GM18861 (cell line): ENCODE measurements at regions not wholly inside any gene's neighbourhood (a gene's known extent, or its start where the extent isn't known, plus 50 kb on each side); places are given as distances from the start of the nearest gene placed in this dataset.

ENCODE experiments used
- ATAC-seq: cut with Tn5 transposase; IDR thresholded peaks from one replicate; pipeline ENCODE4 v1.9.1; 2021; ENCODE audit not compliant: unreplicated experiment

- ATAC-seq = no peak
Measured at GRCh38 chr12:28601570-28602058, 411.4 kb downstream of the CCDC91 start.

DNA sequence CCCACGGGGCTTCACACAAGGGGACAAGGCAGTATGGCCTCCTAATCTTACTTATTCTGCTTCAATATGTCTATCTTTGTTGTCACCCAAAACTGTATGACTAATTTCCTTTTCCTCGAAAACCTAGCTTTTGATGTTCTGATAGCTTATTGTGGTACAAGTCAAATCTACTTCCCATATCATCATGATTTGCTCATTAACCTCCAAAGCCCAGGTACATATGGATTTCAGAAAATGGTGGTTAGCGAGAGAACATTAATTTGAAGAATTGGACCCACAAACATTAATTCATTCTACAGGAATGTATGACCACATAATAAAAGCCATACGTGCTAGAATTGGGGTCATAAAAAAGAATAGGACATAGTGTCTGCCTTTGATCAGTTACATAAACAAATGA lies 412.5 kb downstream of the CCDC91 start:
- no peak for ATAC-seq

- no peak for ATAC-seq
Measured at GRCh38 chr12:28603239-28603638, 413.0 kb downstream of the CCDC91 start.

DNA sequence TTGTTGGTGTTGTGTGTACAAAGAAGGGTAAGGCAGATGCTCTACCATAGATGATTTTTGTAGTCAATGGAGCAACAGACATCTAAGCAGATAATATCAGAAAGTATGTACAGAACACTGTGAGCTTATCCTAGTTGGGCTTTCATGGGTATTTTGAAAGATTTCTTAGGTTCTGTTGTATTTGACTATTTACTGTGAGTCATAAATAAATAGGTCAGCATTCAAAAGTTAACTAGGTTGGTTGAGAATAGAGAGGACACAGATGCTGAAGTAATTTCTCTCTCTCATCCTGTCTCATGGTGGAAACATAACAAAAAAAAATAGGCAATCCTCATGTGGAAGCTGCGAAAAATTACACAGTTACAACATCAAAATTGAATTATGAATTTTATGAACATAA lies 413.5 kb downstream of the CCDC91 start:
- no peak for ATAC-seq

GRCh38 chr12:28604240-28604639 lies 414.0 kb downstream of the CCDC91 start:
- ATAC-seq = no peak

DNA sequence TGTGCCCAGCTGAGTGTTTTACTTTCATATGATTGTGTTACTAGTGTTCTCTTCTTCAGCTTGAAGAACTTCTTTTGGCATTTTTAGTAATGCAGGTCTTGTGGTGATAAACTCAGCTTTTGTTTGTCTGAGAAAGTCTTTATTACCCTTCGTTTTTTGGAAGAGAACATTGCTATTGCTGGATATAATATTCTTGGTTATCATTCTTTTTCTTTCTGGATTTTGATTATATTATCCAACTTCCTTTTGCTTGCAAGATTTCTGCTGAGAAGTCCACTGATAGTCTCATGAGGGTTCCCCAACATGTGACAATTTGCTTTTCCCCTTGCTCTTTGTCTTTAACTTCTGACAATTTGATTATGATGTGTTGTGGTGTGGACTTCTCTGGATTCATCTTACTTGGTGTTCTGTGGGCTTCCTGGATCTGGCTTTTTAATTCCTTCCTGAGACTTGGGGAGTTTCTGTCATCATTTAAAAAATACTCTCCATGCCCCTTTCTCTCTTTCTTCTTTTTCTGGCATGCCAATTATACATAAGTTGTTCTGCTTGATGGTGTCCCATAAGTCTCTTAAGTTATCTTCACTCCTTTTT lies 416.8 kb downstream of the CCDC91 start:
- no peak for ATAC-seq

DNA sequence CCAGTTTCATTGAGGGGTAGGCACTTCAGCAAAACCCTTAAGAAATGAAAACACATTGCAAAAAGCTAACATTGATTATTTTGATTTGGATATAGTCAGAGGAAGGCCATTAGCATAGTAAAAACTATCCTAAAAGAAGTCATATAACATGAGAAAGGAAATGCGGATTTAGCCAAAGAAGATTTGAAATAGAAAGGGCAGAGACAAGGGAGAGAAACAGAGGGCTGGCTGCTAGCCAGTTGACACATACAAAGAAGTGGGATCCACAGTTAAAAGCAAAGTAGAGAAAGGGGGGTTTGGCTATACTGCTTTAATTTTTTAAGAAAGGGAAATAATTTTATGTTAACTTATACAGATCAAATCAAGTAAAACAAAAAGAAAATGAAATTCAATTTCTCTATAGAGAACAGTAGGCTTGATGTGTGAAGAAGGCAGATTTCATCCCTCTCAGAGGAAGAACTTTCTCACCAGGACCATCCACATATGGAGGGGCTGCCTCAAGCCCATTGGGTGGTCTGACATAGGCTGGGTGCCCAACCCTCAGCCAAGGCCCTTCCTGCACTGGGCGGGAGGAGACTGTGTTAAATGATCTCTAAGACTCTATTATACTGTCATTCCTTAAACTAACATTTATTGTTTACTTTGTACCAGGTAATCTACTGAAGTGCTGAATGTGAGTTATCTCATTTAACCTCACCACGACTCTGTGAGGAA lies 420.3 kb downstream of the CCDC91 start:
- ATAC-seq = no peak

DNA sequence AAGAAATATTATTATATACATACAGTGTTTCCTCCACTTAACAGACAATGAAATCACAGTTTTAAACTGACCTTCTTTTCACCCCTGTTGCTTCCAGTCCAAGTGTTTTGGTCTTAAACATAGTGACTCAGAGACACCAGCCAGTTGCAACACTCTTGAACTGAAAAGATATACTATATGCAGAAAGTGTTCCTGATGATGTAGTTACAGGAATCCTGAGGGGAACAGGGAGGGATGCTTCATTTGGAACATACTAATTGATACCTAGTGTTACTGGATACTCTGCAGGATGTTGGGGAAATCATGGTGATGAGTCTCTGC lies 420.8 kb downstream of the CCDC91 start:
- ATAC-seq = no peak

GRCh38 chr12:28611449-28611848 lies 421.2 kb downstream of the CCDC91 start:
- ATAC-seq = no peak

- ATAC-seq = no peak
Measured at GRCh38 chr12:28618171-28618570, 427.9 kb downstream of the CCDC91 start.

DNA sequence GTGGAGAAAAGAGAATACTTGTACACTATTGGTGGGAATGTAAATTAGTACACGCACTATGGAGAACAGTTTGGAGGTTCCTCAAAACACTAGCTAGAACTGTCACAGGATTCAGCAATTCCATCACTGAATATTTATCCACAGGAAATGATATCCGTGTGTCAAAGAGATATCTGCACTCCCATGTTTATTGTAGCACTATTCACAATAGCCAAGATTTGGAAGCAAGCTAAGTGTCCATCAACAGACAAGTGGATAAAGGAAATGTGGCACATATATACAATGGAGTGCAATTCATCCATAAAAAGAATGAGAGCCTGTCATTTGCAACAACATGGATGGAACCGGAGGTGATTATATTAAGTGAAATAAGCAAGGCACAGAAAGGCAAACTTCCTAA lies 428.5 kb downstream of the CCDC91 start:
- ATAC-seq = no peak

GRCh38 chr12:28620281-28620680 lies 430.0 kb downstream of the CCDC91 start:
- no peak for ATAC-seq

DNA sequence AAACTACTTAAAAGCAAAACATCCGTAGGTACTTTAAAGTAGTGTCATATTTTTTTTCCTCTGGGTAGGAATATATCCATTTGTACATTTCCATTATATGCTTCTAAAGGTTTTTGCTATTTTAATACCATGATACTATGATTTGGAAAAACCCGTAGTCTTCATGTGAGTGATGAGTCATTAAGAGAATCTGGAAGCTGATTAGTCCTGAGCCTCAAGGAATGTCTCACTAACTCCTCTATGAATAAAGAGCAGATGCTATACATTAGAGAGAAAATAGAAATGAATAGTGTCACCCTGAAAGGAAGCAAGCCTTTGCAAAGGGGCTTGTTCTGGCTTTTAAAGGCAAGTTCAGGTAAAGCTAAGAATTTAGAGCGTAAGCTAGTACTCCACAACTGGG lies 432.1 kb downstream of the CCDC91 start:
- no peak for ATAC-seq

- ATAC-seq = no peak
Measured at GRCh38 chr12:28626504-28626903, 436.2 kb downstream of the CCDC91 start.

- ATAC-seq = no peak
Measured at GRCh38 chr12:28629691-28630090, 439.4 kb downstream of the CCDC91 start.

- no peak for ATAC-seq
Measured at GRCh38 chr12:28631831-28632230, 441.6 kb downstream of the CCDC91 start.

- no peak for ATAC-seq
Measured at GRCh38 chr12:28640519-28640918, 450.3 kb downstream of the CCDC91 start.

- ATAC-seq = no peak
Measured at GRCh38 chr12:28645436-28645835, 455.2 kb downstream of the CCDC91 start.

GRCh38 chr12:28645891-28646290 lies 455.6 kb downstream of the CCDC91 start:
- ATAC-seq = no peak

DNA sequence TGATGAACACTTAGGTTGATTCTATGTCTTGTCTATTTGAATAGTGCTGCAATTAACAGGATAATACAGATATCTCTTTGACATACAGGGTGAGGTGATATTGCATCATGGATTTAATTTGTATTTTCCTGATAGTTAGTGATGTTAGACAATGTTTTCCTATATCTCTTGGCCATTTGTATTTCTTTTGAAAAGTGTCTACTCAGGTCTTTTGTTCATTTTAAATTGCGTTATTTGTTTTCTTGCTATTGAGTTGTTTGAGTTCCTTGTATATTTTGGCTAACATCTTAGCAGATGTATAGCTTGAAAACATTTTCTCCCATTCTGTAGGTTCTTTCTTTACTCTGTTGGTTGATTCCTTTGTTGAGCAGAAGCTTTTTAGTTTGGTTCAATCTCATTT lies 460.6 kb downstream of the CCDC91 start:
- no peak for ATAC-seq

DNA sequence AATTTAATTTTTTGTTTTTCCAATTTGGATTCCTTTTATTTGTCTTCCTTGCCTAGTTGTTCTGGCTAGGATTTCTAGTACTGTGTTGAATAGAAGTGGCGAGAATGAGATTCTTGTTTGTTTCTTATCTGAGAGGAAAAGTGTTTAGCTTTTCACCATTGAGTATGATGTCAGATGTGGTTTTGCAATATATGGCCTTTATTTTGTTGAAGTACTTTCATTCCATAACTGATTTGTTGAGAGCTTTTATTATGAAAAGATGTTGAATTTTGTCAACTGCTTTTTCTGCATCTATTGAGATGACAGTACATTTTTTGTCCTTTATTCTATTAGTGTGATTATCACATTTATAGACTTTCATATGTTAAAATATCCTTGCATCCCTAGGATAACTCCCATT lies 462.0 kb downstream of the CCDC91 start:
- ATAC-seq = no peak

DNA sequence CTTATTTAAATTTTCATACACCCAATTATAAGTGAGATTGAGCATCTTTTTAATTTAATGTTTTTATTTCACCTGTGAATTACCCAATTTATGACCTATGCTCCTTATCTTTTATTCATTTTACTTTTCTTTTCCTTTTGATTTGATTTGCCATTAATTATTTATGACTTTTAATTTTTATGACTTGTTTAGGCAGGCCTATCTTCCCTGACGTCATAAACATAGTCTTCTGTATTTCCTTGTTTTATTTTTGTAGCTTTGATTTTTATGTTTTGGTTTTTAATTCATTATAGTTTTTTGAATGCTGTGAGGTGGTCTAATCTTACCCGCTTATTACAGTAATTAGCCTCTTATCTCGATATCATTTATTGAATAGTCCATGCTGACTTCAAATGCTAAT lies 467.1 kb upstream of the FAR2 start:
- no peak for ATAC-seq

DNA sequence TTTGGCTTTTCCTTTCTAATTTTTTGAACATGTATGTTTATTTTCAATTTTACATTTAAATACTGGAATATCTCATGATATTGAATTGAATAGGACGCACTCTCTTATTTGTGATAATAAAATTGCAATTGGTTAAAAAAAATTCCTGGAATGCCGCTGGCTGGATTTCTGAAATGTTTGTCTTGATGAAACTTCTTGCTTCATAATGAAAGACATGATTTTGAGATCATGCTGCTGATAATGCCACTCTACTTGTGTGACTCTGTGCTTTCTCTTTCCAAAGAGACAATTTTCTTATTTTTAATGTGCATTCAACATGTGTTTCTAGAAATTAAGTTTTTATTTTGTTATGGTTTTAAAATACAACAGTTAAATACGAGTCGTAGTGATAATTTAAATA lies 465.7 kb upstream of the FAR2 start:
- ATAC-seq = no peak
